Gastroesophageal sphincter (tissue), 3 donors: ENCODE measurements at regions not wholly inside any gene's neighbourhood (a gene's known extent, or its start where the extent isn't known, plus 50 kb on each side); places are given as distances from the start of the nearest gene placed in this dataset.

Experiments
- CTCF ChIP-seq, 4 experiments: fragments of 200-600 bp in 2 of 4; fragments of 450-650 bp in 2 of 4; sonication (generic) in 1 of 4; IDR thresholded peaks; one replicate each; pipeline ENCODE4 v1.5.1; 2017 to 2019; ENCODE audit warnings: antibody characterized with exemption in 4 of 4, mild to moderate bottlenecking in 2 of 4, moderate library complexity in 2 of 4
- EP300 ChIP-seq: sonication (generic); formaldehyde crosslinking; IDR thresholded peaks from one replicate; pipeline ENCODE4 v1.6.1; 2017; ENCODE audit warnings: antibody characterized with exemption, mild to moderate bottlenecking
- POLR2A ChIP-seq, 2 donors: fragments of 450-650 bp; IDR thresholded peaks; one replicate each; pipeline ENCODE4 v1.6.1; 2017; ENCODE audit warnings: antibody characterized with exemption in 2 of 2, mild to moderate bottlenecking in 2 of 2, moderate library complexity in 1 of 2
- POLR2AphosphoS5 ChIP-seq: sonication (generic); formaldehyde crosslinking; IDR thresholded peaks from one replicate; pipeline ENCODE4 v1.6.1; 2017; ENCODE audit warnings: antibody characterized with exemption

DNA sequence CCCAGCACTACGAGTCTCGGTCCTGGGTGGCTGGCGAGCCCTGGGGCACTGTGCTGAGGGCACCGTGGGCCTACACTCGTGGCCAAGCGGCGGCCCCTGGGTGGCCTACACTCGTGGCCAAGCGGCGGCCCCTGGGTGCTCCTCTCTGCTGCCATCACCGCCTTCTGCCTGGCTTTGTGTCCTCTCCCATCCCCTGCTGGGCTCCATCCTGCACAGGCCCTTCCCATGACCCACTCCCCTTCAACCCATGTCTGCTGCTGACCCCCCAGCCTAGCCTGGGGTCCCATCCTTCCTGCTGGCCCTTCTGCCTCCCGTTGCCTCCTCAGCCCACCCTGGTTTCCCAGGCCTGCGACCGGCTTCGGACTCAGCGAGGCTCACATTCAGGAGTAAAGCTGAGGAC is 87.4 kb upstream of the CLDN5 start:
- TF ChIP-seq POLR2AphosphoS5 (no peak), EP300 (no peak), CTCF (IDR thresholded peaks at IDR 0.05) (no peak), POLR2A (IDR thresholded peaks at IDR 0.05) (no peak)
